K562 (cell line): ENCODE measurements at regions not wholly inside any gene's neighbourhood (a gene's known extent, or its start where the extent isn't known, plus 50 kb on each side); places are given as distances from the start of the nearest gene placed in this dataset.

Source experiments
- ATAC-seq: fragments of 200-7000 bp; cut with Tn5 transposase; 3 replicates; pipeline ENCODE4 v1.9.1; 2020; ENCODE audit warnings: moderate library complexity
- BruUV-seq: library from RNA; stranded (reverse); fragments of 400-500 nt; replicated peaks from 2 replicates; lab custom pipeline; 2021; lab: Mats Ljungman, UMichigan
- CTCF ChIA-PET: fragments of 300-600 bp; formaldehyde crosslinking; extraction: SDS; loops from one replicate; lab custom pipeline; 2021; ENCODE audit warnings: low intra/inter-chr PET ratio; lab: Yijun Ruan, JAX
- POLR2A ChIA-PET: fragments of 300-600, 350-650 bp; sonication (Branson Sonifier 250); formaldehyde crosslinking; extraction: SDS; loops from one replicate; lab custom pipeline; 2021; ENCODE audit warnings: antibody characterized with exemption, inconsistent platforms; lab: Yijun Ruan, JAX
- DNase-seq, 4 experiments: peaks; one replicate each; pipeline versions ENCODE4 v3.0.0 to v3.0.0-alpha.2; 2011 to 2018; ENCODE audit warnings: low spot score in 3 of 4, mixed read lengths in 3 of 4; ENCODE audit errors: extremely low read depth in 1 of 4
- FAIRE-seq: peaks from 2 replicates; lab custom pipeline; 2011; peaks lifted over from hg19 to GRCh38; lab: Jason Lieb, UNC
- H2AFZ ChIP-seq: 2 replicates; pipeline ENCODE4 v1.6.0; 2011; ENCODE audit warnings: low read depth, low read length, control low read depth, inconsistent platforms
- H3K27ac ChIP-seq: fragments of 200-600 bp; 3 replicates; pipeline ENCODE4 v1.8.0; 2011; ENCODE audit warnings: low read depth, mild to moderate bottlenecking, control low read depth, inconsistent platforms, low read length, moderate library complexity, mixed read lengths; ENCODE audit errors: extremely low read depth
- H3K27me3 ChIP-seq, 2 experiments: fragments of 300-600 bp in 1 of 2; 2 replicates in 1 of 2; 3 replicates in 1 of 2; pipeline versions ENCODE4 v1.6.0 to v1.8.0; 2011; ENCODE audit warnings: inconsistent platforms in 2 of 2, low read length in 2 of 2, mild to moderate bottlenecking in 1 of 2, mixed read lengths in 1 of 2, moderate library complexity in 1 of 2; ENCODE audit not compliant: control insufficient read depth in 2 of 2, insufficient read depth in 2 of 2
- H3K36me3 ChIP-seq: fragments of 300-600 bp; 3 replicates; pipeline ENCODE4 v1.8.0; 2011; ENCODE audit warnings: mild to moderate bottlenecking, low read length, inconsistent platforms; ENCODE audit not compliant: control insufficient read depth, insufficient read depth
- H3K4me1 ChIP-seq, 2 experiments: fragments of 200-600 bp in 1 of 2; replicated peaks in 1 of 2; 2 replicates in 1 of 2; 3 replicates in 1 of 2; pipeline versions ENCODE4 v1.5.1 to v1.8.0; 2011; ENCODE audit warnings: inconsistent platforms in 2 of 2, low read length in 2 of 2, mild to moderate bottlenecking in 1 of 2, mixed read lengths in 1 of 2, moderate library complexity in 1 of 2; ENCODE audit not compliant: control insufficient read depth in 2 of 2, insufficient read depth in 2 of 2
- H3K4me2 ChIP-seq: 2 replicates; pipeline ENCODE4 v1.6.1; 2011; ENCODE audit warnings: low read length, control low read depth, inconsistent platforms, mixed read lengths; ENCODE audit not compliant: insufficient read depth
- H3K4me3 ChIP-seq: fragments of 200-600 bp; sonication (generic), shearing (Covaris generic); 2 replicates; pipeline ENCODE4 v1.5.1; 2016; ENCODE audit warnings: control low read depth, inconsistent platforms
- H3K79me2 ChIP-seq: fragments of 200-600 bp; 3 replicates; pipeline ENCODE4 v1.8.0; 2011; ENCODE audit warnings: low read length, inconsistent platforms; ENCODE audit not compliant: control insufficient read depth, insufficient read depth
- H3K9ac ChIP-seq, 2 experiments: 2 replicates each; pipeline versions ENCODE4 v1.6.0 to v1.6.1; 2011; ENCODE audit warnings: low read depth in 2 of 2, low read length in 2 of 2, control low read depth in 1 of 2, inconsistent platforms in 1 of 2, mild to moderate bottlenecking in 1 of 2, mixed read lengths in 1 of 2; ENCODE audit not compliant: insufficient read depth in 1 of 2
- H3K9me1 ChIP-seq: one replicate; pipeline ENCODE4 v1.6.0; 2011; ENCODE audit warnings: inconsistent platforms, mild to moderate bottlenecking, low read length, moderate library complexity; ENCODE audit not compliant: control insufficient read depth, insufficient read depth
- H3K9me3 ChIP-seq: replicated peaks from 2 replicates; pipeline ENCODE4 v1.5.1; 2011; ENCODE audit warnings: low read depth, low read length, inconsistent platforms; ENCODE audit not compliant: control insufficient read depth, insufficient read depth
- H4K20me1 ChIP-seq: replicated peaks from 2 replicates; pipeline ENCODE4 v1.6.1; 2011; ENCODE audit warnings: low read length, inconsistent platforms, mixed read lengths; ENCODE audit not compliant: control insufficient read depth, insufficient read depth
- E4F1 ChIP-seq: fragments of 250-450 bp; sonication (Bioruptor Pico); IDR thresholded peaks from 2 replicates; pipeline ENCODE4 v1.5.0; 2021; ENCODE audit warnings: mild to moderate bottlenecking, borderline replicate concordance
- EZH2 ChIP-seq: IDR thresholded peaks from 2 replicates; pipeline ENCODE4 v1.6.1; 2012; ENCODE audit warnings: low read depth, mild to moderate bottlenecking, inconsistent platforms, low read length, borderline replicate concordance
- HNRNPUL1 ChIP-seq: fragments of 200-400 bp; formaldehyde crosslinking; IDR thresholded peaks from 2 replicates; pipeline ENCODE4 v1.6.1; 2017; ENCODE audit warnings: low read length
- SMAD2 ChIP-seq: fragments of 150-350 bp; IDR thresholded peaks from 2 replicates; pipeline ENCODE4 v1.6.1; 2014; ENCODE audit warnings: low read depth, mild to moderate bottlenecking, low read length
- SOX6 ChIP-seq: fragments of 450-650 bp; IDR thresholded peaks from 2 replicates; pipeline ENCODE4 v1.6.1; 2014; ENCODE audit warnings: mild to moderate bottlenecking
- ZNF224 ChIP-seq: sonication (generic); formaldehyde crosslinking; IDR thresholded peaks from 2 replicates; pipeline ENCODE4 v1.8.0; 2022; ENCODE audit warnings: mild to moderate bottlenecking, missing genetic modification reagents
- ZNF644 ChIP-seq: fragments of 200-800 bp; sonication (Bioruptor generic); IDR thresholded peaks from 2 replicates; pipeline ENCODE4 v1.6.1; 2016; ENCODE audit warnings: low read depth, missing genetic modification characterization, missing compliant biosample characterization
- WGBS: fragments of 100-300 bp; shearing (Covaris generic); methylation state at CpG from one replicate; pipeline ENCODE4 v1.1.6; 2016; ENCODE audit warnings: low coverage, mixed read lengths; ENCODE audit not compliant: insufficient coverage; ENCODE audit errors: missing lambda C conversion rate; 5-methylcytosine and 5-hydroxymethylcytosine counted together
- in situ Hi-C: fragments of 300-500 bp; cut with MboI; formaldehyde crosslinking; loops from 4 replicates; pipeline ENCODE4 v1.15.0; 2018; ENCODE audit warnings: inconsistent platforms, mixed read lengths
- intact Hi-C: fragments of 100-400 bp; cut with micrococcal nuclease; formaldehyde crosslinking; loops from 2 replicates; pipeline ENCODE4 v1.14.2; 2022

GRCh38 chr6:90709431-90709996 lies 122.6 kb upstream of the MAP3K7 start (continued):
- no peak for TF ChIP-seq SOX6
- TF ChIP-seq EZH2 = no peak
- TF ChIP-seq SMAD2 = no peak
- TF ChIP-seq ZNF644 (tag) = no peak
- TF ChIP-seq ZNF224 = no peak

GRCh38 chr6:90708206-90708737 lies 121.4 kb upstream of the MAP3K7 start:
- Histone ChIP-seq H3K4me3 (no peak overlapping the region), H3K27me3 (no peaks in the 10 kb centered on the region; a peak in 2 of 5 replicates), H2AFZ (no peak overlapping the region), H3K9me3 (no peaks in the 10 kb centered on the region), H3K27ac (no peak overlapping the region), H3K9me1 (no peaks in the 10 kb centered on the region), H3K79me2 (no peaks in the 10 kb centered on the region), H3K4me2 (no peak overlapping the region), H3K36me3 (no peaks in the 10 kb centered on the region), H3K9ac (no peak overlapping the region)
- intact Hi-C loops = no loop called here
- no peak for FAIRE-seq
- no TSS peak for BruUV-seq
- in situ Hi-C loops = no loop called here
- no peak for ATAC-seq
- ChIA-PET CTCF (no interaction called here), POLR2A (no interaction called here)
- DNase-seq = no peak
- WGBS = 1% methylated on average over 5 of the region's 5 CpGs
- TF ChIP-seq HNRNPUL1 (no peak), E4F1 (no peak)
- TF ChIP-seq, all 486 proteins: peak for 0
- Histone ChIP-seq H3K4me1 (no peaks in the 10 kb centered on the region), H4K20me1 (no peaks in the 10 kb centered on the region)
